ENCODE measurements at regions not wholly inside any gene's neighbourhood (a gene's known extent, or its start where the extent isn't known, plus 50 kb on each side); places are given as distances from the start of the nearest gene placed in this dataset.

DNA sequence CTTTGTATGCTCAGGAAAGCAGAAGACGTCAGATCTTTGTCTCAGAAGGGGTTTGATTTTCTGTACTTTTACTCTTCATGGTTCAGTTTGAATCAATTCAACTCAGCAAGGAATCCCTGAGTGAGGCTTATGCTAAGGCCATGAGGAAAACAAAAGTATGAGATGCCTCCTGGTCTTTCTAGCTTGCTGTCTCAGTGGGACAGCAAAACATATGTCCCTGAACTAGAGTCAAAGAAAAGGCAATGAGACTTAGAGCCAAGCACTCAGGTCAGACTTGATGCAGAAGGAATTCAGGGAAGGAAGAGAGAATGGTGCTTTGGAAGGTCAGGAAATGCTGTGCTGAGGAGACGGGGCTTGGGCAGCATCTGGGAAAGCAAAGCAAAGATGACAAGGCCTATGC lies 236.2 kb upstream of the SFRP2 start:
- TF ChIP-seq, protein P1, sequence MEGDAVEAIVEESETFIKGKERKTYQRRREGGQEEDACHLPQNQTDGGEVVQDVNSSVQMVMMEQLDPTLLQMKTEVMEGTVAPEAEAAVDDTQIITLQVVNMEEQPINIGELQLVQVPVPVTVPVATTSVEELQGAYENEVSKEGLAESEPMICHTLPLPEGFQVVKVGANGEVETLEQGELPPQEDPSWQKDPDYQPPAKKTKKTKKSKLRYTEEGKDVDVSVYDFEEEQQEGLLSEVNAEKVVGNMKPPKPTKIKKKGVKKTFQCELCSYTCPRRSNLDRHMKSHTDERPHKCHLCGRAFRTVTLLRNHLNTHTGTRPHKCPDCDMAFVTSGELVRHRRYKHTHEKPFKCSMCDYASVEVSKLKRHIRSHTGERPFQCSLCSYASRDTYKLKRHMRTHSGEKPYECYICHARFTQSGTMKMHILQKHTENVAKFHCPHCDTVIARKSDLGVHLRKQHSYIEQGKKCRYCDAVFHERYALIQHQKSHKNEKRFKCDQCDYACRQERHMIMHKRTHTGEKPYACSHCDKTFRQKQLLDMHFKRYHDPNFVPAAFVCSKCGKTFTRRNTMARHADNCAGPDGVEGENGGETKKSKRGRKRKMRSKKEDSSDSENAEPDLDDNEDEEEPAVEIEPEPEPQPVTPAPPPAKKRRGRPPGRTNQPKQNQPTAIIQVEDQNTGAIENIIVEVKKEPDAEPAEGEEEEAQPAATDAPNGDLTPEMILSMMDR (conservative IDR thresholded peaks at IDR 0.05; ENCODE audit: low read depth in 2 of 2) = no peak
- TF ChIP-seq CREB1 (CRISPR knock-in tag; IDR thresholded peaks at IDR 0.05; ENCODE audit: low read depth) (no peak), POLR2AphosphoS5 (IDR thresholded peaks at IDR 0.05; ENCODE audit: low read depth) (no peak), EZH2 (IDR thresholded peaks at IDR 0.05; ENCODE audit: low read depth, unreplicated experiment) (no peak), JUNB (IDR thresholded peaks at IDR 0.05; ENCODE audit: unreplicated experiment) (no peak), STAT1 (IDR thresholded peaks at IDR 0.05; ENCODE audit: unreplicated experiment) (no peak), EZH2phosphoT487 (IDR thresholded peaks at IDR 0.05; ENCODE audit: unreplicated experiment) (no peak)
- TF ChIP-seq, protein P2, sequence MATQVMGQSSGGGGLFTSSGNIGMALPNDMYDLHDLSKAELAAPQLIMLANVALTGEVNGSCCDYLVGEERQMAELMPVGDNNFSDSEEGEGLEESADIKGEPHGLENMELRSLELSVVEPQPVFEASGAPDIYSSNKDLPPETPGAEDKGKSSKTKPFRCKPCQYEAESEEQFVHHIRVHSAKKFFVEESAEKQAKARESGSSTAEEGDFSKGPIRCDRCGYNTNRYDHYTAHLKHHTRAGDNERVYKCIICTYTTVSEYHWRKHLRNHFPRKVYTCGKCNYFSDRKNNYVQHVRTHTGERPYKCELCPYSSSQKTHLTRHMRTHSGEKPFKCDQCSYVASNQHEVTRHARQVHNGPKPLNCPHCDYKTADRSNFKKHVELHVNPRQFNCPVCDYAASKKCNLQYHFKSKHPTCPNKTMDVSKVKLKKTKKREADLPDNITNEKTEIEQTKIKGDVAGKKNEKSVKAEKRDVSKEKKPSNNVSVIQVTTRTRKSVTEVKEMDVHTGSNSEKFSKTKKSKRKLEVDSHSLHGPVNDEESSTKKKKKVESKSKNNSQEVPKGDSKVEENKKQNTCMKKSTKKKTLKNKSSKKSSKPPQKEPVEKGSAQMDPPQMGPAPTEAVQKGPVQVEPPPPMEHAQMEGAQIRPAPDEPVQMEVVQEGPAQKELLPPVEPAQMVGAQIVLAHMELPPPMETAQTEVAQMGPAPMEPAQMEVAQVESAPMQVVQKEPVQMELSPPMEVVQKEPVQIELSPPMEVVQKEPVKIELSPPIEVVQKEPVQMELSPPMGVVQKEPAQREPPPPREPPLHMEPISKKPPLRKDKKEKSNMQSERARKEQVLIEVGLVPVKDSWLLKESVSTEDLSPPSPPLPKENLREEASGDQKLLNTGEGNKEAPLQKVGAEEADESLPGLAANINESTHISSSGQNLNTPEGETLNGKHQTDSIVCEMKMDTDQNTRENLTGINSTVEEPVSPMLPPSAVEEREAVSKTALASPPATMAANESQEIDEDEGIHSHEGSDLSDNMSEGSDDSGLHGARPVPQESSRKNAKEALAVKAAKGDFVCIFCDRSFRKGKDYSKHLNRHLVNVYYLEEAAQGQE (IDR thresholded peaks at IDR 0.05; ENCODE audit: unreplicated experiment) = no peak
